Hepatocyte (in vitro differentiated cells): ENCODE measurements at regions not wholly inside any gene's neighbourhood (a gene's known extent, or its start where the extent isn't known, plus 50 kb on each side); places are given as distances from the start of the nearest gene placed in this dataset.

ENCODE experiments used
- EZH2 ChIP-seq: fragments of 200-600 bp; sonication (generic); IDR thresholded peaks from 2 replicates; pipeline ENCODE4 v1.6.1; 2016; ENCODE audit warnings: antibody characterized with exemption, mild to moderate bottlenecking, borderline replicate concordance
- EZH2phosphoT487 ChIP-seq: fragments of 200-600 bp; sonication (generic); IDR thresholded peaks from one replicate; pipeline ENCODE4 v1.6.1; 2018; ENCODE audit warnings: antibody characterized with exemption, mild to moderate bottlenecking, low read depth, moderate library complexity; ENCODE audit not compliant: unreplicated experiment, severe bottlenecking
- TF ChIP-seq, protein P1 (sequence below): fragments of 200-600 bp; sonication (generic); IDR thresholded peaks from 2 replicates; pipeline ENCODE4 v1.5.1; 2016; ENCODE audit warnings: antibody characterized with exemption, mild to moderate bottlenecking; ENCODE audit not compliant: poor library complexity

DNA sequence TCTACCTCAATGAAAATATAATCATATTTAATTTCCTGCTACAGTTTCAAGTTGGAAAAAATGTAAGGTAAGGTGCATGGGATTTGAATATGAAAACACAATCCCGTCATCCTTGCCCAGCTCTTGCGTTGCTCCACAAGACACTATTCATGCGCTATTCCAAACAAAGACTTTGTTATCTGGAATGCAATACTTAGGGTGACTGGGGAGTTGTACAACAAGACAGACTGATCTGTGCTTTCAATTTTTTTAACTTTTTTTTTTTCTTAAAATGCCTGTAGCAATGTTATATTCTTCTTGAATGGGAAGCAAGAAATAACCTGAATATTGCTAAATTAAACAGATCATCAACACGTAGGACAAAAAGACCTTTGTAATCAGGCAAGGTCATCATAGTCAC, 1077.2 kb downstream of the TTLL7 start:
- TF ChIP-seq, protein P1, sequence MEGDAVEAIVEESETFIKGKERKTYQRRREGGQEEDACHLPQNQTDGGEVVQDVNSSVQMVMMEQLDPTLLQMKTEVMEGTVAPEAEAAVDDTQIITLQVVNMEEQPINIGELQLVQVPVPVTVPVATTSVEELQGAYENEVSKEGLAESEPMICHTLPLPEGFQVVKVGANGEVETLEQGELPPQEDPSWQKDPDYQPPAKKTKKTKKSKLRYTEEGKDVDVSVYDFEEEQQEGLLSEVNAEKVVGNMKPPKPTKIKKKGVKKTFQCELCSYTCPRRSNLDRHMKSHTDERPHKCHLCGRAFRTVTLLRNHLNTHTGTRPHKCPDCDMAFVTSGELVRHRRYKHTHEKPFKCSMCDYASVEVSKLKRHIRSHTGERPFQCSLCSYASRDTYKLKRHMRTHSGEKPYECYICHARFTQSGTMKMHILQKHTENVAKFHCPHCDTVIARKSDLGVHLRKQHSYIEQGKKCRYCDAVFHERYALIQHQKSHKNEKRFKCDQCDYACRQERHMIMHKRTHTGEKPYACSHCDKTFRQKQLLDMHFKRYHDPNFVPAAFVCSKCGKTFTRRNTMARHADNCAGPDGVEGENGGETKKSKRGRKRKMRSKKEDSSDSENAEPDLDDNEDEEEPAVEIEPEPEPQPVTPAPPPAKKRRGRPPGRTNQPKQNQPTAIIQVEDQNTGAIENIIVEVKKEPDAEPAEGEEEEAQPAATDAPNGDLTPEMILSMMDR: no peak
- no peak for TF ChIP-seq EZH2phosphoT487
- TF ChIP-seq EZH2: no peak
